HG02798 (cell line): ENCODE measurements at regions not wholly inside any gene's neighbourhood (a gene's known extent, or its start where the extent isn't known, plus 50 kb on each side); places are given as distances from the start of the nearest gene placed in this dataset.

Source experiments
- ATAC-seq: cut with Tn5 transposase; IDR thresholded peaks from one replicate; pipeline ENCODE4 v1.9.1; 2021; ENCODE audit warnings: mild to moderate bottlenecking; ENCODE audit not compliant: unreplicated experiment, poor library complexity

DNA sequence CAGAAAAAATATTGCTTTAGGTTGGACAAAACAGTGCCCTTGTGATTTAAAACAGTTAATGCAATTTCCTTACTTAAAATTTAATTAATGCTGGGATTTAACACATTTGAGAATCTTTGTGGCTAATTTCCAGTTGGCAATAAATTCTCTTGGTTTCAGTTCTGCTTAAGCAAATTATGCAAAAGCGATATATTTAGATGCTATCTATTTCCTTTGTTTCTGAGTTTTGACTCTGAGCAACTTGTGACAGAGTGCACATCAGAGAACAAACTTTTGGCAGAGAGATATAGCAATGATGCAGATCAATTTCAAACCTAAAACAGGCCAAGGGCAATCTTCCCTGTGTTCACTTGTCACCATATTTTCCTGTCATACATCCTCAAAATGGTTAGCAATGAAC lies 933.6 kb upstream of the ZWINT start:
- no peak for ATAC-seq

GRCh38 chr10:57288754-57289153 lies 927.7 kb upstream of the ZWINT start:
- ATAC-seq: no peak

GRCh38 chr10:57262892-57263291 lies 901.8 kb upstream of the ZWINT start:
- ATAC-seq: no peak

GRCh38 chr10:57260175-57260574 lies 899.1 kb upstream of the ZWINT start:
- no peak for ATAC-seq

DNA sequence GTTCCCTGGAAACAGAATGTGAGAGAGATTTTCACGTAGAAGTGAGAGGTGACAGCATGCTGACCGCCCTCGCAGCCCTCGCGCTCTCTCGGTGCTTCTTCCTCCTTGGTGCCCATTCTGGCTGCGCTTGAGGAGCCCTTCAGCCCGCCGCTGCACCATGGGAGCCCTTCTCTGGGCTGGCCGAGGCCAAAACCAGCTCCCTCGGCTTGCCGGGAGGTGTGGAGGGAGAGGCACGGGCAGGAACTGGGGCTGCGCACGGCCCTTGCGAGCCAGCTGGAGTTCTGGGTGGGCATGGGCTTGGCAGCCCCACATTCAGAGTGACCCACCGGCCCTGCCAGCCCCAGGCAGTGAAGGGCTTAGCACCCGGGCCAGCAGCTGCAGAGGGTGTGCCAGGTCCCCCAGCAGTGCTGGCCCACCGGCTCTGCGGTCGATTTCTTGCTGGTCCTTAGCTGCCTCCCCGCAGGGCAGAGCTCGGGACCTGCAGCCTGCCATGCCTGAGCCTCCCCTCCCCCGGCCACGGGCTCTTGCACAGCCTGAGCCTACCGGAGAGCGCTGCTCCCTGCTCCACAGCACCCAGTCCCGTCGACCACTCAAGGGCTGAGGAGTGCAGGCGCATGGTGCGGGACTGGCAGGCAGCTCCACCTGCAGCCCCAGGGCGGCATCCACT lies 888.7 kb upstream of the ZWINT start:
- no peak for ATAC-seq

DNA sequence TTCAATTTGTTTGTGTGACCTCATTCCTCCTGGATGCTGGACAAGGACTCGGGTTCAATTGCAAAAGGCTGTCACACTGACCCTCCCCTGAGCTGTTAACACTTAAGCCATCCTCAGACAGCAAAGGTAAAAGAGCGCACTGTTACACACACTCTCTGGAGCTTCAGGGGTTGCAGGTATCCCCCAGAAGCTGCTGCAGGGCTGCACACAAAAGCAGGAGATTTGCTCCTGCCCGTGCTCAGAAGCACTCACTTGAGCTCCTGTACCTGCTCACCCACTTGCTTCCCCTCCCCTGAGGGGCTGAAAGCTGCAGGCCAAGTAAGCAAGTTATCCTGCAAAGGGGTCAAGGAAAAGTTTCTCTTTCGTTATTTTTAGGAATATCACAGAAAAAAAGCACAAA lies 886.2 kb upstream of the ZWINT start:
- no peak for ATAC-seq

- ATAC-seq: no peak
Measured at GRCh38 chr10:57225920-57226319, 864.9 kb upstream of the ZWINT start.

- no peak for ATAC-seq
Measured at GRCh38 chr10:57224811-57225210, 863.8 kb upstream of the ZWINT start.

DNA sequence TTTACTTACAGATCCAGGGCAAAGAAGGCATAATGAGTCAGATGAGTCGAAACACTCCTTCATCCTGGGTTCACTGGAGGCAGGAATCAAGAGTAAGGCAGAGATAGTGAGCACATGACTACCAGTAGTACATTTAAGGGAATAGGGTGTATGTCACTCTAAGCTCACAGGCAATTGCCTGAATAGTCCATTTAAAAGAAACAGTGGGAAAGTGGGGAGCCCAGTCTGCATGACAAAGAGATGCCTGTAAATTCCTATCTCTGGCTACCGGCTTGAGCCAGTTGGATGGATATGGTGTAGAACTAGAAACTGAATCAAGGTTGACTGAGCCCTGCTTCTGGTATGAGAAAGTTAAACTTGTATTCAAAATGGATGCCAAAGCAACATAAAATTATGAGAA lies 861.5 kb upstream of the ZWINT start:
- ATAC-seq: no peak

- ATAC-seq: no peak
Measured at GRCh38 chr10:57222129-57222528, 861.1 kb upstream of the ZWINT start.

GRCh38 chr10:57221674-57222073 lies 860.6 kb upstream of the ZWINT start:
- ATAC-seq: no peak

- no peak for ATAC-seq
Measured at GRCh38 chr10:57218382-57218781, 857.3 kb upstream of the ZWINT start.

GRCh38 chr10:57202356-57202755 lies 841.3 kb upstream of the ZWINT start:
- no peak for ATAC-seq

- no peak for ATAC-seq
Measured at GRCh38 chr10:57188846-57189245, 827.8 kb upstream of the ZWINT start.

- no peak for ATAC-seq
Measured at GRCh38 chr10:57186201-57186600, 825.1 kb upstream of the ZWINT start.

- ATAC-seq: no peak
Measured at GRCh38 chr10:57169597-57169996, 808.5 kb upstream of the ZWINT start.

GRCh38 chr10:57168611-57169240 lies 807.7 kb upstream of the ZWINT start:
- ATAC-seq: no peak

DNA sequence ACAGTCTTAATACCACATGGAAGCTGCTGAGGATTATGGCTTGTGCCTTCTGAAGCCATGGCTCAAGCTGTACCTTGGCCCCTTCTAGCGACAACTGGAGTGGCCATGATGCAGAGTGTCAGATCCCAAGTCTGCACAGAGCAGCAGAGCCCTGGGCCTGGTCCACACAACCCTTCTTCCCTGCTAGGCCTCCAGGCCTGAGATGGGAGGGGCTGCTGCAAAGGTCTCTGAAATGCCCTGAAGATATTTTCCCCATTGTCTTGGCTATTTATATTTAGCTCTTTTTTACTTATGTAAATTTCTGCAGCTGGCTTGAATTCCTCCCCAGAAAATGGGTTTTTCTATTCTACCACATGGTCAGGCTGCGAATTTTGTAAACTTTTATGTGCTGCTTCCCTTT lies 804.6 kb upstream of the ZWINT start:
- no peak for ATAC-seq

DNA sequence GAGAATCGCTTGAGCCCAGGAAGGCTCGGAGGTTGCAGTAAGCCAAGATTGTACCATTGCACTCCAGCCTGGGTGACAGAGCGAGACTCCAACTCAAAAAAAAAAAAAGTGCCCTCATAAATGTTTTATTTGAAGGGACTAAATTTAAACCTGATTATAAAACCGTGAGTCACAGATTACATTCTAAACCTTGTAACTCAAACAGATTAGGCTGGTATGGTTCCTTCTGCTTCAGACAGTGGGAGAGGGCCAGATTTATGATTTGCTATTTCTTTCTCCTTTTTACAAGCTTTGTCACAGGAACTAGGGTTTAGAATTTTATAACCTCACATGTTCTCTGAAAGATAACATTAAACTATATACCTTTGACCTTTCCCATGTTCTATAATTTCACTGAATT lies 801.2 kb upstream of the ZWINT start:
- ATAC-seq: no peak

GRCh38 chr10:57161157-57161556 lies 800.1 kb upstream of the ZWINT start:
- no peak for ATAC-seq

- ATAC-seq: peak; percentile 74
Measured at GRCh38 chr10:57145548-57145947, 784.5 kb upstream of the ZWINT start.

GRCh38 chr10:57142925-57143576 lies 782.0 kb upstream of the ZWINT start:
- ATAC-seq: peak; percentile 42
